ENCODE measurements at regions not wholly inside any gene's neighbourhood (a gene's known extent, or its start where the extent isn't known, plus 50 kb on each side); places are given as distances from the start of the nearest gene placed in this dataset.

DNA sequence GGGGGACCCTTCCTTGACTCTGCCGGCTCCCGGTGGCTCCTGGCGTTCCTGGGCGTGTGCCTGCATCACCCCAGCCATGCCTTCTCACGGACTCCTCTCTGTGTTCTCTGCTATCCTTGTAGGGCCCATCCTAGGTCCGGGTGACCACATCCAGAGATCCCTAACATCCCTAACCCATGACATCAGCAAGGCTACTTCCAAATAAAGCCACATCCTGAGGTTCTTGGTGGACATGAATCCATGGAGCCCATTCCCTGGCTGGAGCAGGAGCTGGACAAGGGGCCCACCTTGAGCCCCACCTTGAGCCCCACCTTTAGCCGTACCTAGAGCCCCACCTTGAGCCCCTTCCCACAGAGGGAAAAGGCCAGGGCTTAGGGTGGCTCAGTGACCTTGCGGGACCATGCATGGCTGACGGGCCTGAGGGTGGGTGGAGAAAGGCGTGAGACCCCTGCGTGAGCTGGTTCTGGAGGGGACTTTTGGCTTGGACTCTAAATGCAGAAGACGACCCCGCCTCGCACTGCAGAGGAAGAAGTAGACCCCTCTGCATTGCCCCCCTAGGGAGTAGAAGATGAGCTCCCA, 58.5 kb upstream of the INPP5A start:
- TF ChIP-seq, protein P1, sequence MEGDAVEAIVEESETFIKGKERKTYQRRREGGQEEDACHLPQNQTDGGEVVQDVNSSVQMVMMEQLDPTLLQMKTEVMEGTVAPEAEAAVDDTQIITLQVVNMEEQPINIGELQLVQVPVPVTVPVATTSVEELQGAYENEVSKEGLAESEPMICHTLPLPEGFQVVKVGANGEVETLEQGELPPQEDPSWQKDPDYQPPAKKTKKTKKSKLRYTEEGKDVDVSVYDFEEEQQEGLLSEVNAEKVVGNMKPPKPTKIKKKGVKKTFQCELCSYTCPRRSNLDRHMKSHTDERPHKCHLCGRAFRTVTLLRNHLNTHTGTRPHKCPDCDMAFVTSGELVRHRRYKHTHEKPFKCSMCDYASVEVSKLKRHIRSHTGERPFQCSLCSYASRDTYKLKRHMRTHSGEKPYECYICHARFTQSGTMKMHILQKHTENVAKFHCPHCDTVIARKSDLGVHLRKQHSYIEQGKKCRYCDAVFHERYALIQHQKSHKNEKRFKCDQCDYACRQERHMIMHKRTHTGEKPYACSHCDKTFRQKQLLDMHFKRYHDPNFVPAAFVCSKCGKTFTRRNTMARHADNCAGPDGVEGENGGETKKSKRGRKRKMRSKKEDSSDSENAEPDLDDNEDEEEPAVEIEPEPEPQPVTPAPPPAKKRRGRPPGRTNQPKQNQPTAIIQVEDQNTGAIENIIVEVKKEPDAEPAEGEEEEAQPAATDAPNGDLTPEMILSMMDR (IDR thresholded peaks at IDR 0.05) = no peak
- ATAC-seq = no peak
- Histone ChIP-seq H3K4me1 (peaks cover 0 to 7% (median 0%) of the 10 kb centered on the region in 9 donors), H3K27ac (no peak overlapping the region), H3K27me3 (no peaks in the 10 kb centered on the region), H3K9me3 (no peaks in the 10 kb centered on the region), H3K4me3 (no peak overlapping the region), H3K36me3 (no peaks in the 10 kb centered on the region)
- 93% methylated on average over 14 of the region's 14 CpGs for WGBS, 2 donors
- intact Hi-C loops (cut with DNase I) = no loop called here
- DNase-seq = no peak

DNA sequence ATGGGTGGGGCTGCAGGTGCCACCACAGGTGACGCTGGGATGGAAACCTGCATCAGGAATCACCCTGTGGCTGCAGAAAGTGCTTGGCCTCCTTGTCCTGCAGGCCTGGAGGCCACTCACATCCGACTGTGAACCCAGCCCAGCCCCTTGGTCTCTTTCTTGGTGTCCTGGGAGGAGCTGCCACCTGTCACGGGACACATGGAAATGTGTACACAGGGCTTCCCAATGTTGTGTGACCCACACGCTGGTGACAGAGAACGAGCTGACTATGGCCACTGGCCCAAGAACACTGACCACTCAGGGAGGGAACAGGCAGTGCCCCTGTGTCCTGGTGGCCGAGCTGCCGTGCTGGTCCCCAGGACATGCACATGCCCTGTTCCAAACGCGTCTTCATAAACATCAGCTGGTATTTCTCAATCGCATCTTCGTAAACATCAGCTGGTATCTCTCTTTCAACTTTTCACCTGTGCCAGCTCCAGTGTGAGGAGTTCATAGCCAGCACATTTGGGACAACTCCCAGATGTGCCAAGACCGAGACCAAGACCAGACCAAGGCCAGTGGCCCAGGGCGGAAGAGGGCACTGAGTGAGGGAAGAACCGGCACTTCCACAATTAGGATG, 57.9 kb upstream of the INPP5A start:
- H3K27ac ChIP-seq = no peak overlapping the region
- ATAC-seq (no peak), DNase-seq (no peak)
- H3K4me3 ChIP-seq = no peak overlapping the region
- WGBS, 2 donors = 89 to 90% methylated on average over 14 of the region's 14 CpGs
- no peaks in the 10 kb centered on the region for H3K36me3 ChIP-seq
- H3K27me3 ChIP-seq = no peaks in the 10 kb centered on the region
- intact Hi-C loops (cut with DNase I) = no loop called here
- TF ChIP-seq, protein P1 (IDR thresholded peaks at IDR 0.05) = no peak
- H3K4me1 ChIP-seq = peaks cover 0 to 7% (median 0%) of the 10 kb centered on the region in 9 donors
- no peaks in the 10 kb centered on the region for H3K9me3 ChIP-seq

DNA sequence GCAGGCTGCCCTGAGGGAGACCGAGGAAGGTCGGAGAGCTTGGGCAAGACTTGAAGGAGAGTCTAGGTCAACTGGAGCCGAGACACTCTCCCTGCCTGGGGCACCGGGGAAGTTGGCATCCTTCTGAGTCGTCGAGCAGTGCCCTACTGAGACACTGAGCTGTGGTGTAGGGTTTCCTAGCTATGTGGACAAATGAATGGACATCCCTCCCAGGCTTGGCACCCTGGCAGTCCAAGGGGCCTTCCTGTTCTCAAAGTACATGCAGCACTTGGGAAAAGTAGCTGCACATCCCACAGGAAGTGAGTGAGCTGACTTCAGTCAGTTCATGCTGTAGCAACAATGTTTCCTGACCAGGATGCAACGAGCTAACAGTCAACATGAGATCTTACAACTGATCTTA, 57.2 kb upstream of the INPP5A start:
- Histone ChIP-seq H3K36me3 (no peaks in the 10 kb centered on the region), H3K4me1 (peaks cover 0 to 7% (median 0%) of the 10 kb centered on the region in 9 donors), H3K27ac (no peak overlapping the region), H3K27me3 (no peaks in the 10 kb centered on the region), H3K9me3 (no peaks in the 10 kb centered on the region), H3K4me3 (no peak overlapping the region)
- no peak for DNase-seq
- no peak for ATAC-seq
- intact Hi-C loops (cut with DNase I) = no loop called here
- TF ChIP-seq, protein P1 (IDR thresholded peaks at IDR 0.05) = no peak
- 85 to 86% methylated on average over 7 of the region's 7 CpGs for WGBS, 2 donors

DNA sequence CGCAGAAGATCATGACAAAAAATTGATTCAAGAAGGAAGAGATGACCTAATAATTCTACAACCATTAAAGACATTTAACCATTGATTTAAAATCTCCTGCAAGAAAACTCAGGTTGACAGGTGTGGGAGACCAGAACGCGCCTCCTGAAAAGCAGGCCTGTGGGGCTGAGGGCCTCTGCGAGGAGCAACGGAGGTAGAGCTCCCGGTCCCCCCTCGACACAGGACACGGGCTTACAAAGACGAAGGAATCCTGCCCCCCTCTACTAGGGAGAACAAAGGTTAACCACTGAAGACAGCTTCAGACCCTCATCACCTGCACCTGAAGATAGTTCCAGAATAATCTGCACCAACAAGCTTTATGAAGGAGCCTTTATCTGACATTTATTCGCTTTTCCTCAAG, 55.9 kb upstream of the INPP5A start:
- H3K36me3 ChIP-seq = no peaks in the 10 kb centered on the region
- intact Hi-C loops (cut with DNase I) = no loop called here
- WGBS, 2 donors = 85 to 91% methylated on average over 10 of the region's 10 CpGs
- H3K4me1 ChIP-seq = peaks cover 0 to 7% (median 0%) of the 10 kb centered on the region in 9 donors
- TF ChIP-seq, protein P1 (IDR thresholded peaks at IDR 0.05) = no peak
- H3K9me3 ChIP-seq = no peaks in the 10 kb centered on the region
- peak overlapping the region in 1 of 10 donors; percentile 44 for H3K27ac ChIP-seq
- no peak for DNase-seq
- ATAC-seq = no peak
- H3K4me3 ChIP-seq = no peak overlapping the region
- H3K27me3 ChIP-seq = no peaks in the 10 kb centered on the region

Measured in heart right ventricle (tissue), 16 donors.